CD14-positive monocyte (primary cell): ENCODE measurements at regions not wholly inside any gene's neighbourhood (a gene's known extent, or its start where the extent isn't known, plus 50 kb on each side); places are given as distances from the start of the nearest gene placed in this dataset.

Source experiments
- DNase-seq, 3 donors: peaks; one replicate each; pipeline ENCODE4 v3.0.0-alpha.2; 2011 to 2022
- H2AFZ ChIP-seq: 2 replicates; pipeline ENCODE4 v1.6.0; 2012; ENCODE audit warnings: mild to moderate bottlenecking, low read depth, low read length, inconsistent platforms; ENCODE audit not compliant: insufficient read depth, poor library complexity, severe bottlenecking
- H3K27ac ChIP-seq, 2 donors: 1 replicate in 1 of 2; 2 replicates in 1 of 2; pipeline ENCODE4 v1.5.1; 2012 to 2013; ENCODE audit warnings: low read length in 2 of 2, control low read depth in 1 of 2, inconsistent platforms in 1 of 2, low read depth in 1 of 2, mild to moderate bottlenecking in 1 of 2
- H3K27me3 ChIP-seq, 2 donors: one replicate each; pipeline versions ENCODE4 v1.6.0 to v1.6.1; 2011 to 2013; ENCODE audit warnings: low read length in 2 of 2; ENCODE audit not compliant: control insufficient read depth in 2 of 2, insufficient read depth in 2 of 2
- H3K36me3 ChIP-seq, 2 donors: replicated peaks in 1 of 2; 1 replicate in 1 of 2; 2 replicates in 1 of 2; pipeline versions ENCODE4 v1.5.1 to v1.6.1; 2012 to 2013; ENCODE audit warnings: low read length in 2 of 2, control low read depth in 1 of 2, inconsistent platforms in 1 of 2, mild to moderate bottlenecking in 1 of 2; ENCODE audit not compliant: insufficient read depth in 2 of 2, control insufficient read depth in 1 of 2
- H3K4me1 ChIP-seq, 2 donors: 1 replicate in 1 of 2; 2 replicates in 1 of 2; pipeline versions ENCODE4 v1.5.1 to v1.6.1; 2012 to 2013; ENCODE audit warnings: low read length in 2 of 2, control low read depth in 1 of 2, inconsistent platforms in 1 of 2, mild to moderate bottlenecking in 1 of 2, moderate library complexity in 1 of 2; ENCODE audit not compliant: insufficient read depth in 2 of 2, control insufficient read depth in 1 of 2
- H3K4me2 ChIP-seq: replicated peaks from 2 replicates; pipeline ENCODE3; 2012; ENCODE audit warnings: low read length, moderate library complexity, mild to moderate bottlenecking; ENCODE audit not compliant: poor library complexity, severe bottlenecking; ENCODE audit errors: extremely low read depth
- H3K4me3 ChIP-seq, 3 experiments: fragments of 200-600 bp in 1 of 3; sonication (generic) in 1 of 3; replicated peaks in 1 of 3; 1 replicate in 2 of 3; 2 replicates in 1 of 3; pipeline ENCODE4 v1.5.1; 2011 to 2013; ENCODE audit warnings: low read length in 3 of 3, mild to moderate bottlenecking in 3 of 3, control low read depth in 2 of 3, low read depth in 2 of 3, inconsistent platforms in 1 of 3, moderate library complexity in 1 of 3
- H3K79me2 ChIP-seq: 2 replicates; pipeline ENCODE4 v1.6.0; 2012; ENCODE audit warnings: mild to moderate bottlenecking, control low read depth, inconsistent platforms, low read length, moderate library complexity; ENCODE audit not compliant: insufficient read depth
- H3K9ac ChIP-seq: 2 replicates; pipeline ENCODE4 v1.6.0; 2017; ENCODE audit warnings: low read length, mild to moderate bottlenecking; ENCODE audit not compliant: insufficient read depth, poor library complexity, severe bottlenecking
- H3K9me3 ChIP-seq, 2 donors: replicated peaks in 1 of 2; 1 replicate in 1 of 2; 2 replicates in 1 of 2; pipeline versions ENCODE4 v1.5.1 to v1.6.1; 2012 to 2013; ENCODE audit warnings: low read length in 2 of 2, control low read depth in 1 of 2; ENCODE audit not compliant: control insufficient read depth in 1 of 2, insufficient read depth in 1 of 2
- H4K20me1 ChIP-seq: 2 replicates; pipeline ENCODE4 v1.6.0; 2012; ENCODE audit warnings: mild to moderate bottlenecking, low read length, control low read depth, moderate library complexity; ENCODE audit not compliant: insufficient read depth
- H3K27ac Mint-ChIP-seq, 7 donors: one replicate each; pipeline ENCODE4 v1.8.0; 2020; ENCODE audit warnings: mild to moderate bottlenecking in 7 of 7, mixed read lengths in 7 of 7, moderate library complexity in 6 of 7, inconsistent platforms in 2 of 7
- H3K27me3 Mint-ChIP-seq, 3 donors: one replicate each; pipeline ENCODE4 v1.8.0; 2021 to 2022; ENCODE audit warnings: low read depth in 3 of 3, mild to moderate bottlenecking in 3 of 3, mixed read lengths in 3 of 3, moderate library complexity in 3 of 3, inconsistent platforms in 1 of 3
- H3K36me3 Mint-ChIP-seq, 2 donors: one replicate each; pipeline ENCODE4 v1.8.0; 2020; ENCODE audit warnings: mixed read lengths in 2 of 2, inconsistent platforms in 1 of 2, mild to moderate bottlenecking in 1 of 2
- H3K4me1 Mint-ChIP-seq: one replicate; pipeline ENCODE4 v1.8.0; 2020; ENCODE audit warnings: mild to moderate bottlenecking, mixed read lengths
- H3K4me3 Mint-ChIP-seq, 2 donors: one replicate each; pipeline ENCODE4 v1.8.0; 2020; ENCODE audit warnings: mild to moderate bottlenecking in 2 of 2, mixed read lengths in 2 of 2, moderate library complexity in 1 of 2
- H3K9me3 Mint-ChIP-seq, 7 donors: one replicate each; pipeline ENCODE4 v1.8.0; 2020 to 2022; ENCODE audit warnings: mixed read lengths in 7 of 7, mild to moderate bottlenecking in 6 of 7, moderate library complexity in 6 of 7, inconsistent platforms in 2 of 7
- CTCF ChIP-seq: fragments of 200-600 bp; IDR thresholded peaks from one replicate; pipeline ENCODE4 v1.8.0; 2022; ENCODE audit warnings: antibody characterized with exemption, mild to moderate bottlenecking
- WGBS: methylation state at CpG from one replicate; pipeline ENCODE4 v1.1.5; 2013; ENCODE audit warnings: missing lambda C conversion rate; ENCODE audit not compliant: insufficient coverage; 5-methylcytosine and 5-hydroxymethylcytosine counted together
- intact Hi-C, 2 donors: fragments of 100-400 bp; cut with micrococcal nuclease; formaldehyde crosslinking; loops; one replicate each; pipeline versions ENCODE4 v1.15.0 to v1.15.1; 2023

GRCh38 chr2:19691892-19692291, 209.9 kb downstream of the TTC32 start:
- Histone ChIP-seq H3K4me3 (no peak overlapping the region), H3K4me1 (no peaks in the 10 kb centered on the region), H3K9me3 (no peaks in the 10 kb centered on the region), H3K9ac (no peak overlapping the region), H3K79me2 (no peaks in the 10 kb centered on the region), H3K27ac (no peak overlapping the region), H3K4me2 (no peak overlapping the region), H3K36me3 (no peaks in the 10 kb centered on the region), H3K27me3 (no peaks in the 10 kb centered on the region), H4K20me1 (no peaks in the 10 kb centered on the region), H2AFZ (no peak overlapping the region)
- intact Hi-C loops: no loop called here
- Mint-ChIP-seq H3K36me3 (no peaks in the 10 kb centered on the region), H3K4me1 (no peaks in the 10 kb centered on the region), H3K4me3 (no peak overlapping the region), H3K27me3 (peaks cover 0 to 4% (median 1%) of the 10 kb centered on the region in 3 donors), H3K27ac (no peak overlapping the region), H3K9me3 (peaks cover 0 to 4% (median 0%) of the 10 kb centered on the region in 7 donors)
- DNase-seq: no peak
- TF ChIP-seq CTCF: no peak
- WGBS: no CpG with 5 or more reads among the region's 1 CpG

GRCh38 chr2:19690429-19690828, 211.4 kb downstream of the TTC32 start:
- no peaks in the 10 kb centered on the region for H3K79me2 ChIP-seq
- Mint-ChIP-seq H3K27me3 (peaks cover 1 to 2% (median 2%) of the 10 kb centered on the region in 3 donors), H3K4me3 (no peak overlapping the region), H3K9me3 (no peaks in the 10 kb centered on the region), H3K36me3 (no peaks in the 10 kb centered on the region), H3K27ac (no peak overlapping the region), H3K4me1 (no peaks in the 10 kb centered on the region)
- no peak overlapping the region for H3K9ac ChIP-seq
- H3K4me3 ChIP-seq: no peak overlapping the region
- H4K20me1 ChIP-seq: no peaks in the 10 kb centered on the region
- no peak overlapping the region for H2AFZ ChIP-seq
- intact Hi-C loops: no loop called here
- H3K4me1 ChIP-seq: no peaks in the 10 kb centered on the region
- no peak for TF ChIP-seq CTCF
- H3K27ac ChIP-seq: no peak overlapping the region
- no peaks in the 10 kb centered on the region for H3K27me3 ChIP-seq
- H3K9me3 ChIP-seq: no peaks in the 10 kb centered on the region
- H3K4me2 ChIP-seq: no peak overlapping the region
- 100% methylated on average over 1 of the region's 3 CpGs for WGBS
- no peaks in the 10 kb centered on the region for H3K36me3 ChIP-seq
- no peak for DNase-seq
